Pancreas (tissue), 10 donors: ENCODE measurements at regions not wholly inside any gene's neighbourhood (a gene's known extent, or its start where the extent isn't known, plus 50 kb on each side); places are given as distances from the start of the nearest gene placed in this dataset.

Source experiments
- ATAC-seq, 4 donors: fragments of 200-7000 bp; cut with Tn5 transposase; one replicate each; pipeline versions ENCODE4 v1.8.0 to v1.9.1; 2020; ENCODE audit warnings: mild to moderate bottlenecking in 4 of 4, moderate library complexity in 4 of 4
- DNase-seq, 6 donors: peaks; one replicate each; pipeline ENCODE4 v3.0.0-alpha.2; 2020
- FAIRE-seq: peaks from 2 replicates; lab custom pipeline; 2012; peaks lifted over from hg19 to GRCh38; lab: Jason Lieb, UNC
- H3K27ac ChIP-seq, 4 donors: fragments of 200-600 bp; sonication (generic); 1 replicate in 3 of 4; 2 replicates in 1 of 4; pipeline versions ENCODE4 v1.5.0 to v1.8.0; 2020
- H3K27me3 ChIP-seq, 4 donors: fragments of 200-600 bp; one replicate each; pipeline ENCODE4 v1.8.0; 2021
- H3K36me3 ChIP-seq, 3 donors: fragments of 200-600 bp; sonication (generic) in 1 of 3; one replicate each; pipeline versions ENCODE4 v1.5.0 to v1.8.0; 2020 to 2021
- H3K4me1 ChIP-seq, 3 donors: fragments of 200-600 bp; one replicate each; pipeline ENCODE4 v1.8.0; 2021
- H3K4me3 ChIP-seq, 4 donors: fragments of 200-600 bp; sonication (generic) in 2 of 4; one replicate each; pipeline versions ENCODE4 v1.5.0 to v1.8.0; 2020 to 2021
- H3K9me3 ChIP-seq, 4 donors: fragments of 200-600 bp; one replicate each; pipeline ENCODE4 v1.8.0; 2021
- WGBS, 2 donors: extraction: QIAGEN DNeasy Blood & Tissue Kit; methylation state at CpG; one replicate each; pipeline ENCODE4 v1.1.7; 2013; 5-methylcytosine and 5-hydroxymethylcytosine counted together
- intact Hi-C, 3 donors: fragments of 100-400 bp; cut with DNase I; formaldehyde crosslinking; loops; one replicate each; pipeline versions ENCODE4 v1.11.1 to v1.14.2; 2022
- TF ChIP-seq, protein P1 (sequence below), 4 donors: fragments of 200-600 bp; sonication (generic) in 3 of 4; IDR thresholded peaks; one replicate each; pipeline versions ENCODE4 v1.5.0 to v1.8.0; 2021; ENCODE audit warnings: antibody characterized with exemption in 4 of 4
- donor health status: healthy with polysubstance abuse.
- donor health status: DM: no; HTN: no; CAD: no; lungs with moderate emphysema.
- donor health status: DM: no; HTN: no; CAD: no.
- donor health status: control.
- donor health status: control.
- donor health status: Bipolar disorder and iron deficiency.
- donor health status: DM: yes; HTN: yes; CAD: no.
- donor health status: DM: no; HTN: no; CAD: no.
- donor health status: DM: no; HTN: no; CAD: no.
- donor health status: DM: yes; HTN: yes; CAD: no.

DNA sequence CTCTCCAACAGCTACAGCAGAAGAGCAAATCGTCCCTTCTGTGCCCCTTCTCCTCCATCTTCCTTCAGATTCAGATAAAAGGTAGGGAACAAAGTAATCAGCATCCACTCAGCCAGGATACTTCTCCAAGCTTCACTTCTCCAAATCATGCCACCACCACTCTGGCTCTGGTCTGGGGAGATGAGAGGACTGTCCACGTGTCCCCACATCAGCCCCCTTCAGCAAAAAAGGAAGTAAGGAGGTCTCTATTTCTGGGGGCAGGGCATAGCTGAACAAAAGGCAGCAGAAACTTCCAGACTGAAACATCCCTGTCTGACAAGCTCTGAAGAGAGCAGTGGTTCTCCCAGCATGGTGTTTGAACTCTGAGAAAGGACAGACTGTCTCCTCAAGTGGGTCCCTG lies 116.9 kb downstream of the C5orf15 start:
- Histone ChIP-seq H3K4me3 (no peak overlapping the region), H3K9me3 (no peaks in the 10 kb centered on the region), H3K27me3 (no peaks in the 10 kb centered on the region), H3K4me1 (no peaks in the 10 kb centered on the region), H3K27ac (no peak overlapping the region), H3K36me3 (no peaks in the 10 kb centered on the region)
- WGBS, 2 donors: 47 to 75% methylated on average over 2 of the region's 2 CpGs
- TF ChIP-seq, protein P1, sequence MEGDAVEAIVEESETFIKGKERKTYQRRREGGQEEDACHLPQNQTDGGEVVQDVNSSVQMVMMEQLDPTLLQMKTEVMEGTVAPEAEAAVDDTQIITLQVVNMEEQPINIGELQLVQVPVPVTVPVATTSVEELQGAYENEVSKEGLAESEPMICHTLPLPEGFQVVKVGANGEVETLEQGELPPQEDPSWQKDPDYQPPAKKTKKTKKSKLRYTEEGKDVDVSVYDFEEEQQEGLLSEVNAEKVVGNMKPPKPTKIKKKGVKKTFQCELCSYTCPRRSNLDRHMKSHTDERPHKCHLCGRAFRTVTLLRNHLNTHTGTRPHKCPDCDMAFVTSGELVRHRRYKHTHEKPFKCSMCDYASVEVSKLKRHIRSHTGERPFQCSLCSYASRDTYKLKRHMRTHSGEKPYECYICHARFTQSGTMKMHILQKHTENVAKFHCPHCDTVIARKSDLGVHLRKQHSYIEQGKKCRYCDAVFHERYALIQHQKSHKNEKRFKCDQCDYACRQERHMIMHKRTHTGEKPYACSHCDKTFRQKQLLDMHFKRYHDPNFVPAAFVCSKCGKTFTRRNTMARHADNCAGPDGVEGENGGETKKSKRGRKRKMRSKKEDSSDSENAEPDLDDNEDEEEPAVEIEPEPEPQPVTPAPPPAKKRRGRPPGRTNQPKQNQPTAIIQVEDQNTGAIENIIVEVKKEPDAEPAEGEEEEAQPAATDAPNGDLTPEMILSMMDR (IDR thresholded peaks at IDR 0.05): no peak
- DNase-seq (no peak), FAIRE-seq (no peak), ATAC-seq (no peak)
- intact Hi-C loops: no loop called here

DNA sequence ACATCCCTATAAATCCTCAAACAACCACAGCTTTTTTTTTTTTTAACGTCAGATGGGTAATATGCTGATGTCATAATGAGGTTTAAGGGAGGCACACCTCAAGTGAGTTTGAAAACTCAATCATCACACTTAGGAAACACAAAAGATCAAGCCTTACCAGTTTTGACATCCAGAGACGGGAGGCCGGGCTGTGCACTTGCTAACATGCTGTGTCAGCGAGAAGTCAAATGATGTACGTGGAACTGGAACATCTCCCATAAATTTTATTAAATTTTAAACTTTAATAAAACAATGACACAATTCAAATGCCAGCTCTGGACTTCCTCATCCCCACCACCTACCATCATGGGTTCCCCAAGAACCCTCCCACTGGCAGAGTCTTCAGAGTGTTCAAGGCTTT lies 117.6 kb downstream of the C5orf15 start:
- no peak for ATAC-seq
- 61 to 68% methylated on average over 5 of the region's 5 CpGs for WGBS, 2 donors
- Histone ChIP-seq H3K4me3 (no peak overlapping the region), H3K27me3 (no peaks in the 10 kb centered on the region), H3K9me3 (no peaks in the 10 kb centered on the region), H3K27ac (no peak overlapping the region), H3K36me3 (no peaks in the 10 kb centered on the region), H3K4me1 (no peaks in the 10 kb centered on the region)
- intact Hi-C loops: no loop called here
- DNase-seq: no peak
- no peak for FAIRE-seq
- TF ChIP-seq, protein P1 (IDR thresholded peaks at IDR 0.05): no peak

DNA sequence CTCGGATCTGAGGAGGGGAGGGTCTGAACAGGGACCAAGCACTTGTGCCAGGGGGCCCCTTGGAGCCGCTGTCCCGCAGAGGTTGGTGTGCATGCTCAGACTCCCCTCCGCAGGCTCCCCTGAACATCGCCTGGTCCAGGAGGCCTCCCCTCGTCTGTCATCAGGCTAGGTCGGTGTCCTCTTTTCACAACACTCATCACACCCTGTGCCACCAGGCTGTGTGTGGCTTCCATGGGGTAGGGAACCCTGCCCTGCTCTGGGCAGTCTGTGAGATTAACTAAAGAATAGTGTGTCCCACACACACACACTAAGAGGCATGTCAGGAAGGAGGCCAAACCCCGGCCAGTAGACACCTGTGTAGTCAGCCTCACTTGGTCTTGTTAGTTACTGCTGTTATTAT lies 119.3 kb downstream of the C5orf15 start:
- intact Hi-C loops: no loop called here
- no peak for DNase-seq
- no peak for FAIRE-seq

DNA sequence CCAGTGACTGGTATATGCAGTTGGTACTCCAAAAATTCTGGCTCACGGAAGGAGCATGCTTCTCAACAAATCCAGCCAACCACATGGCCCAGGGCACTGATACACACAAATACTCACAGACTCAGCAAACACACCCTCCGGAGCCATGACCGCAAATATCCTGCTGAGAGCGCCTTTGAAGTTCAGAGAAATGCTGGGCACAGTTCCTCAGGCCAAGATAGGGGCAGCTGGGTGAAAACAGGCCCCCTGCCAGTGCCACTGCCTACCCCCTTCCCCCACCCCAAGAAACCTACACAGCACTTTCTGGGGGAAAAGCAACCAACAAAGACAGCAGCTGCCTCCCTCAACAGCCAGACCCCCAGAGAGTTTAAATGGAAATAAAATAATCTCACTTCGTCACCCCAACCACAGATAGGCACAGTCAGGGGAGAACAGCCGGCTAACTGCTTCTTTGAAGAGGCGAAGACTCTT lies 120.0 kb downstream of the C5orf15 start:
- H3K27me3 ChIP-seq: no peaks in the 10 kb centered on the region
- no peaks in the 10 kb centered on the region for H3K36me3 ChIP-seq
- intact Hi-C loops: no loop called here
- FAIRE-seq (no peak), ATAC-seq (peak in 1 of 4 donors; percentile 39), DNase-seq (no peak)
- TF ChIP-seq, protein P1 (IDR thresholded peaks at IDR 0.05): no peak
- WGBS, 2 donors: 84 to 89% methylated on average over 7 of the region's 7 CpGs
- H3K27ac ChIP-seq: no peak overlapping the region
- no peaks in the 10 kb centered on the region for H3K9me3 ChIP-seq
- no peaks in the 10 kb centered on the region for H3K4me1 ChIP-seq
- H3K4me3 ChIP-seq: no peak overlapping the region

More for the DNA sequence above, 119.3 kb downstream of the C5orf15 start:
- TF ChIP-seq, protein P1 (IDR thresholded peaks at IDR 0.05): no peak
- WGBS, 2 donors: 69 to 73% methylated on average over 8 of the region's 8 CpGs
- Histone ChIP-seq H3K36me3 (no peaks in the 10 kb centered on the region), H3K27ac (no peak overlapping the region), H3K9me3 (no peaks in the 10 kb centered on the region), H3K27me3 (no peaks in the 10 kb centered on the region), H3K4me1 (no peaks in the 10 kb centered on the region), H3K4me3 (no peak overlapping the region)
- ATAC-seq: no peak

DNA sequence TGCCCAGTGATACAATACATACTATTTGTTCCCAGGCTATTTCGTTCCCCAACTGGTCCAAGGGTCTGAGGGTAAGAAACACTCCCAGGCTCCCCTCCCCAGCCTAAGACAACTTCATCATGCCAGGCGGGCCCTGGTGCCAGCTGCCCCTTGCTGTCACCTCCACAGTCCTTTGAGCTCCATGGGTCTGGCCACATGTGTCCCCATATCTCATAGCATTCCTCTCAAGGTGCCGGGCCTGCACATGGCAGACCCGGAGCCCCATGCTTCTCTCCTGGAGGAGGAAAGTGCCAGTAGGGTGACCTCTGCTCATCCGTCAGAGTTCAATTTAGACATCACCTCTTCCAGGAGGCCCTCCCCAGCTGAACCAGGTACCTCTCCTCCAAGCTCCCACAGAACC lies 120.5 kb downstream of the C5orf15 start:
- ATAC-seq: no peak
- intact Hi-C loops: no loop called here
- WGBS, 2 donors: 78 to 82% methylated on average over 5 of the region's 5 CpGs
- H3K4me3 ChIP-seq: no peak overlapping the region
- no peaks in the 10 kb centered on the region for H3K27me3 ChIP-seq
- H3K4me1 ChIP-seq: no peaks in the 10 kb centered on the region
- H3K9me3 ChIP-seq: no peaks in the 10 kb centered on the region
- no peak overlapping the region for H3K27ac ChIP-seq
- DNase-seq: no peak
- no peak for FAIRE-seq
- TF ChIP-seq, protein P1 (IDR thresholded peaks at IDR 0.05): no peak
- H3K36me3 ChIP-seq: no peaks in the 10 kb centered on the region
